NCI-H2107 treated with DMSO at 0.1 percent for 48 hours (cell line): ENCODE measurements at regions not wholly inside any gene's neighbourhood (a gene's known extent, or its start where the extent isn't known, plus 50 kb on each side); places are given as distances from the start of the nearest gene placed in this dataset.

Experiments used
- DNase-seq: peaks from one replicate; lab custom pipeline; 2025; ENCODE audit not compliant: unreplicated experiment; lab: John Stamatoyannopoulos, UW

DNA sequence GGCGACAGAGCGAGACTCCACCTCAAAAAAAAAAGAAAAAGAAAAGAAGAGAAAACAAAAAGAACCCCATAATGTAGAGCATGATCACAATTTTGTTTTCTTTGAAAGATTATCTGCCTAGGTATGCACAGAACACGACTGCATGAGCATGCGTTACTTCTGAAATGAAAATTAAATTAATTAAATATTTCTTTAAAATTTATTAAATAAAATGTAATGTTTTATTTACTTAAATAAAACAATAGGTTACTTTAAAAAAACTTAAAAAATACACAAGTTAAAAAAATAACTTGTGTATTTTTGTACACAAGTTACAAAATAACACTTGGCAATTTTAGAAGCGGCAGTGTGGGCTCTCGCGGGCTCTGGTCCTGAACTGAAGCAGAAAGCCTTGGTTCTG is 107.8 kb downstream of the TFAP2A start:
- no peak for DNase-seq

GRCh38 chr6:10305790-10306415 is 109.0 kb downstream of the TFAP2A start:
- DNase-seq = no peak

- no peak for DNase-seq
Measured at GRCh38 chr6:10303608-10304506, 111.0 kb downstream of the TFAP2A start.

GRCh38 chr6:10302566-10303235 is 112.2 kb downstream of the TFAP2A start:
- no peak for DNase-seq

DNA sequence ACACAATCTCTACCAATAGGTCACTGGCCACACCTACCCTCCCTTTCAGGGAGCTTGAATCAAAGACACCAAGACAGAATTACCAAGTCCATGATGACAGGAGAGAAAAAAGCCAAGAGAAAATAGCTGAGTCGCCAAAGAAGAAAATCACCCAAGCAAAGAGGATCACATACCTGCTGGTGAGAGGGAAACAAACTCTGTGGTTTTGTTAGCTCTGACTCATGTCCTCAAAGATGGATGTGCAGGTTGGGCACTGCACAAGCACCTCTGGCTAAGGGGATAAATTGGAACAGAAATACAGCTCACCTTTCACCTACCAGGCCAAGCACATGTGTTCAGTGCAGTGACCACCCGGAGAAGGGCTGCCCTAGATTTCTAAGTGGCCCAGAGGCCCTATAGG is 114.8 kb downstream of the TFAP2A start:
- DNase-seq = no peak

GRCh38 chr6:10297832-10298231 is 117.0 kb downstream of the TFAP2A start:
- no peak for DNase-seq

DNA sequence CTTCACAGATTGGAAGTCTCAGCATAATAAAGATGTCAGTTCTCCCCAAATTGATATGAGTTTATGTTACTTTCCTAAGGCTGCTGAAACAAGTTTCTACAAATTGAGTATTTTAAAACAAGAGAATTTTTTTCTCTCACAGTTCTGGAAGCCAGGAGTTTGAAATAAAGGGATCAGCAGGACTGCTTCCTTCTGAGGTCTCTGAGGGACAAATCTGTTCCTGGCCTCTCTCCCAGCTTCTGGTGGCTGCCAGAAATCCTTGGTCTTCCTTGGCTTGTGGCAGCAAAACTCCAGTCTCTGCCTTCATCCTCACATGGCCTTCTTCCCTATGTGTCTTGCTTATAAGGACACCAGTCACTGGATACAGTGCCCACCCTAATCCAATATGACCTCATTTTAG is 136.1 kb downstream of the TFAP2A start:
- no peak for DNase-seq

- DNase-seq = no peak
Measured at GRCh38 chr6:10276660-10277287, 138.1 kb downstream of the TFAP2A start.

- no peak for DNase-seq
Measured at GRCh38 chr6:10276106-10276505, 138.8 kb downstream of the TFAP2A start.

- no peak for DNase-seq
Measured at GRCh38 chr6:10272591-10272990, 142.3 kb downstream of the TFAP2A start.

DNA sequence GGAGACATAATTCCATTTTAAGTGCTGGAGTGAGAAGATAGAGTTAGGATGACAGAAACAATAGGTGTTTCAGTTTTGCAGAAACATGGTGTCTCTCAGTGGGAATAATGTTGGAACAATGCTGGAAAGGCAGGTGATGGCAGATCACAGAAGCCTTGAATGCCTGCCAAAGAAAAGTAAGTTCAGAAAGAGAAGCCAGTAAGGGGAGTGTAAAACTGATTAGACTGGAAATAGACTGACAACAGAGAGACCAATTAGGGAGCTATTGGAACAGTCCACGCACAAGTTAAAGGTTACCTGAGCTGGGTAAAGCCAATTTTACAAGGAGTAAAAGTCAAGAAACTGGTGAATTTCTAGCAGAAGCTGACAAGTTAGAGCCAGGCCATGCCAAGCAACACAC is 142.9 kb downstream of the TFAP2A start:
- no peak for DNase-seq

DNA sequence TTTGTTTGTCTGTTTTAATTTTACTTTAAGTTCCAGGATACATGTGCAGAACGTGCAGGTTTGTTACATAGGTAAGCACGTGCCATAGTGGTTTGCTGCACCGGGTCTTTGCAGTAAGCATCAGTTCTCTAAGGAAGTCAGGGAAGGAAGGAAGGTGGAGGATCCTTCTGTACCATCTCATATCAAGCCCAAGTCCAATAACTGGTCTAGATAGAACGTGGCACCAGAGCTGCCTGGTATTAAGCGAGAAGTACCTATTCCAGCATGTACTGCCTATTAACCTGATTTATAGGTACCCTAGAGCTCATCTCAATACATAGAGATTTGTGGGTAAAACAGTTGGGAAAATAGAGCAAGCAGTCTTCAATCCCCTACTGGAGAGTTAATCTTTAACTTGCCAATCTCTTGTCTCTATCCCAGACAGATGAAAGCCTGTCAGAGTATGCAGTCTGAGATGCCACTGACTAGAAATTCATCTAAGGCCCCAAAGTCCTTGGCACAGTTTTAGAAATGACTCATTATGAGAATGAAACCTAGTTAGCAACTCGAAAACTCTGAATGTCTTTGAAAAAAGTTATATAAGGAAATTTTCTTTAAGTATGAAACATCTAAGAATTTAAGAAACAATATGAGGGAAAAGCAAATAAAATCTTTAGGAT is 144.9 kb downstream of the TFAP2A start:
- DNase-seq = no peak

DNA sequence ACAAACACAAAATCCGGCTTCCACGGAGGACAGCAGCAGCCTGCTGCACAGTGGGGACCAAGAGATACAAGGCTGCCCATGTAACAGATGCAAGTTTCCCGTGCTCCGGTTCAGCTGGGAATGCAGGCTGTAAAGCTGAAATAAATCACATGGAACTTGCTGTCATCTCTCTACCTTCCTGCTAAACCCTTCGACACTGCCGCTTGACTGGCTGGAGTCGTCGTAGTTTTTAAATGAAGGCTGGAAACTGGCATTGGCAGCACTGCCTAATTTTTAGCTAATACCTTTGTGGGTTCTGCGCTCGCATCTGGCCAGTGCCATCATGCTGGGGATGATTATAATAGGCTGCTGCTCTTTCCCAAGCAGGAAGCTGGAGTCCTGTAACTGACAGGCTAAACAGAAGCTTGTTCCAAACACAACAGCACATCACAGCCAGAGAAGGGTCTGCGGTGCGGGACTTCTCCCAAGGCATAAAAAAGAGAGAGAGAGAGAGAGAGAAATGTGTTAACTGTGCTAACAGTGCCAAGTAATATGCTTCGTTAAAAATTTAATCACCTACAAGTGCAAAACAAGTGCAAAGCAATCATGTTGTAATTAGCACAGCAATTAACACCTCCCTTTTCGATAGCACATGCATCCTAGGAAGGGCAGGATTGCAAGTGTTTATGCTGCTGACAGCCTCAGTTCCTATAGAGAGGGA is 146.1 kb downstream of the TFAP2A start:
- DNase-seq = no peak

GRCh38 chr6:10268111-10268510 is 146.8 kb downstream of the TFAP2A start:
- DNase-seq = no peak

DNA sequence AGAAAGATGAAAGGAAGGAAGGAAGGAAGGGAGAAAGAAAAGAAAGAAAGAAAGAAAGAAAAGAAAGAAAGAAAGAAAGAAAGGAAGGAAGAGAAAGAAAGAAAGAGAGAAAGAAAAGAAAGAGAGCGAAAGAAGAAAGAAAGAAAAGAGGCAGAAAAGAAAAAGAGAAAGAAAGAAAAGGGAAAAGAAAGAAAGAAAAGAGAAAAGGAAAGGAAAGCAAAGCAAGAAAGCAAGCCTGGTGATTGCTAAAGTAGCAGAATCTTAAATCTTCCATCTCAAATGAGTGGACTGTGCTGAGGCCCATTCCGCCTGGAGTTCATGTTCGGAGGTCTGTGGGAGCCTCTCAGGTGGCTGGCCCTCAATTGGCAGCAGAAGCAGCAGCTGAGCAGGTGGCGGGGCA is 148.4 kb downstream of the TFAP2A start:
- DNase-seq = no peak

- DNase-seq = no peak
Measured at GRCh38 chr6:10266061-10266460, 148.8 kb downstream of the TFAP2A start.

DNA sequence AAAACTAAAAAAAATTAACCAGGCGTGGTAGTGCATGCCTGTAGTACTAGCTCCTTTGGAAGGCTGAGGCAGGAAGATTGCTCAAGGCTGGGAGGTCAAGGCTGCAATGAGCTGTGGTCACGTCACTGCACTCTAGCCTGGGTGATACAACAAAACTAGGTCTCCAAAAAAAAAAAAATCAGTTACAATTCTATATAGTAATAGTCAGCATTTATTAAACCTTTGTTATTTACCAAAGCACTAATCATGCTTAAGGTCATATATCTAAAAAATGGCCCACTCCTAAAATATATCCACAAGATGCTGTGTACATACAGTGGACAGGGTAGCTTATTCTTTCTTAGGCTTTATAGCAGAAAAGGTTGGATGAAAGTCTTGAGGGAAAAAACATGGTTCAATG is 152.4 kb downstream of the TFAP2A start:
- DNase-seq = no peak

DNA sequence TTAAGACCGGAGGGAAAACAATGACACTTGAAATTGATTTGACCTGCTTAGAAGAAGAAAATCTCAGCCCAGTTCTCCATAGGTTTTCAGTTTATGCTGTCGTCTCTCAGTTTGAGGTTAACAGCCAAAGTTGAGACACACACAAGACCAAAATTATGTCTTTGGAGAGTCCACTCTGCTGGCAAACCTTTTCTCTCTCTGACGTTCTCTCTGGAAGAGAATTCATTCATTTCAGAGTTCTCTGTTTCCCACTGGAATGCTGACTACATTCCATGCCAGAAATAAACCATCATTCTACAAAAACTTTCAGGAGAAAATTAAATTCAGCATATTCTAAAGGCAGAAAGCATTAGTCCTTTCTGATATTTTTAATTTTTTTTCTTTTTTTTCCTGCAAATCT is 155.2 kb downstream of the TFAP2A start:
- DNase-seq = no peak

GRCh38 chr6:10258341-10258740 is 156.5 kb downstream of the TFAP2A start:
- DNase-seq = no peak

- no peak for DNase-seq
Measured at GRCh38 chr6:10256113-10256690, 158.7 kb downstream of the TFAP2A start.
